K562 (cell line): ENCODE measurements at regions not wholly inside any gene's neighbourhood (a gene's known extent, or its start where the extent isn't known, plus 50 kb on each side); places are given as distances from the start of the nearest gene placed in this dataset.

ENCODE experiments used
- CXXC5 ChIP-seq: fragments of 250-450 bp; sonication (Bioruptor Pico); IDR thresholded peaks from 2 replicates; pipeline ENCODE4 v1.8.0; 2022; ENCODE audit warnings: inconsistent platforms, mild to moderate bottlenecking, moderate library complexity
- ELF2 ChIP-seq: fragments of 250-450 bp; sonication (Bioruptor Pico); IDR thresholded peaks from 2 replicates; pipeline ENCODE4 v1.5.0; 2021; ENCODE audit warnings: mild to moderate bottlenecking
- FOXA3 ChIP-seq, 2 experiments: fragments of 450-650 bp in 1 of 2; sonication (generic) in 1 of 2; formaldehyde crosslinking; IDR thresholded peaks in 1 of 2; conservative IDR thresholded peaks in 1 of 2; 2 replicates each; pipeline versions ENCODE4 v1.4.0 to v1.8.0; 2020 to 2022; ENCODE audit warnings: mild to moderate bottlenecking in 2 of 2, missing genetic modification reagents in 1 of 2
- FOXK2 ChIP-seq, 2 experiments: fragments of 450-650 bp; IDR thresholded peaks in 1 of 2; conservative IDR thresholded peaks in 1 of 2; 2 replicates each; pipeline ENCODE4 v1.6.1; 2016; ENCODE audit warnings: low read depth in 2 of 2, mild to moderate bottlenecking in 1 of 2
- GTF3C2 ChIP-seq: IDR thresholded peaks from 3 replicates; pipeline ENCODE4 v1.6.1; 2011; ENCODE audit warnings: borderline replicate concordance, mild to moderate bottlenecking, moderate library complexity; ENCODE audit not compliant: insufficient read length; ENCODE audit errors: extremely low read depth
- HDAC6 ChIP-seq: IDR thresholded peaks from 2 replicates; pipeline ENCODE4 v1.6.1; 2012; ENCODE audit warnings: low read depth, mild to moderate bottlenecking, control low read depth, inconsistent platforms, low read length, moderate library complexity
- KAT7 ChIP-seq: sonication (generic); formaldehyde crosslinking; IDR thresholded peaks from 2 replicates; pipeline ENCODE4 v1.8.0; 2022; ENCODE audit warnings: missing genetic modification reagents, mild to moderate bottlenecking, borderline replicate concordance
- MTA1 ChIP-seq: fragments of 450-650 bp; IDR thresholded peaks from 2 replicates; pipeline ENCODE4 v1.6.1; 2017; ENCODE audit warnings: borderline replicate concordance
- POLR2A ChIP-seq: fragments of 450-650 bp; conservative IDR thresholded peaks from 2 replicates; pipeline ENCODE4 v1.6.1; 2016
- RBFOX2 ChIP-seq: fragments of 200-400 bp; formaldehyde crosslinking; IDR thresholded peaks from 2 replicates; pipeline ENCODE4 v1.6.1; 2017; ENCODE audit warnings: low read depth, mild to moderate bottlenecking, low read length, moderate library complexity
- SLC30A9 ChIP-seq: fragments of 250-450 bp; sonication (Bioruptor Pico); IDR thresholded peaks from 2 replicates; pipeline ENCODE4 v1.8.0; 2022; ENCODE audit warnings: mild to moderate bottlenecking, moderate library complexity
- STAG1 ChIP-seq: sonication (generic); formaldehyde crosslinking; IDR thresholded peaks from 2 replicates; pipeline ENCODE4 v1.5.0; 2020; ENCODE audit warnings: missing genetic modification reagents, borderline replicate concordance
- UBTF ChIP-seq, 2 experiments: IDR thresholded peaks; 2 replicates each; pipeline ENCODE4 v1.6.1; 2012; ENCODE audit warnings: improper control_type of control experiment in 2 of 2, low read depth in 2 of 2, low read length in 2 of 2, borderline replicate concordance in 1 of 2
- ZNF785 ChIP-seq: fragments of 250-450 bp; sonication (Bioruptor Pico); IDR thresholded peaks from 2 replicates; pipeline ENCODE4 v1.4.0; 2020; ENCODE audit warnings: mild to moderate bottlenecking
- TF ChIP-seq, protein P1 (sequence below): sonication (generic); formaldehyde crosslinking; IDR thresholded peaks from 2 replicates; pipeline ENCODE4 v1.8.0; 2022; ENCODE audit warnings: mild to moderate bottlenecking, missing genetic modification reagents, borderline replicate concordance
- TF ChIP-seq, protein P2 (sequence below): fragments of 450-650 bp; IDR thresholded peaks from 2 replicates; pipeline ENCODE4 v1.7.1; 2018; ENCODE audit warnings: mild to moderate bottlenecking, low read depth; ENCODE audit not compliant: partially characterized antibody

- no peak for TF ChIP-seq SLC30A9 (CRISPR knock-in tag)
- no peak for TF ChIP-seq MTA1
- TF ChIP-seq, protein P1, sequence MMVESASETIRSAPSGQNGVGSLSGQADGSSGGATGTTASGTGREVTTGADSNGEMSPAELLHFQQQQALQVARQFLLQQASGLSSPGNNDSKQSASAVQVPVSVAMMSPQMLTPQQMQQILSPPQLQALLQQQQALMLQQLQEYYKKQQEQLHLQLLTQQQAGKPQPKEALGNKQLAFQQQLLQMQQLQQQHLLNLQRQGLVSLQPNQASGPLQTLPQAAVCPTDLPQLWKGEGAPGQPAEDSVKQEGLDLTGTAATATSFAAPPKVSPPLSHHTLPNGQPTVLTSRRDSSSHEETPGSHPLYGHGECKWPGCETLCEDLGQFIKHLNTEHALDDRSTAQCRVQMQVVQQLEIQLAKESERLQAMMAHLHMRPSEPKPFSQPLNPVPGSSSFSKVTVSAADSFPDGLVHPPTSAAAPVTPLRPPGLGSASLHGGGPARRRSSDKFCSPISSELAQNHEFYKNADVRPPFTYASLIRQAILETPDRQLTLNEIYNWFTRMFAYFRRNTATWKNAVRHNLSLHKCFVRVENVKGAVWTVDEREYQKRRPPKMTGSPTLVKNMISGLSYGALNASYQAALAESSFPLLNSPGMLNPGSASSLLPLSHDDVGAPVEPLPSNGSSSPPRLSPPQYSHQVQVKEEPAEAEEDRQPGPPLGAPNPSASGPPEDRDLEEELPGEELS (CRISPR knock-in tag), result no peak
- no peak for TF ChIP-seq FOXK2 (conservative IDR thresholded peaks at IDR 0.05 in 1 of 2, IDR thresholded peaks at IDR 0.05 in 1 of 2; ENCODE audit: low read depth in 2 of 2)
- TF ChIP-seq GTF3C2, result no peak
- TF ChIP-seq POLR2A, result no peak
- TF ChIP-seq HDAC6, result no peak
- TF ChIP-seq KAT7 (CRISPR knock-in tag), result no peak
- no peak for TF ChIP-seq ZNF785
- no peak for TF ChIP-seq UBTF (IDR thresholded peaks at IDR 0.05; ENCODE audit: borderline replicate concordance in 1 of 2, low read depth in 2 of 2, low read length in 2 of 2)
- TF ChIP-seq ELF2, result no peak
- no peak for TF ChIP-seq RBFOX2
- TF ChIP-seq STAG1 (CRISPR knock-in tag), result no peak
- no peak for TF ChIP-seq FOXA3 (CRISPR knock-in tag; conservative IDR thresholded peaks at IDR 0.05 in 1 of 2, IDR thresholded peaks at IDR 0.05 in 1 of 2)
- TF ChIP-seq CXXC5 (CRISPR knock-in tag), result no peak
- TF ChIP-seq, protein P2, sequence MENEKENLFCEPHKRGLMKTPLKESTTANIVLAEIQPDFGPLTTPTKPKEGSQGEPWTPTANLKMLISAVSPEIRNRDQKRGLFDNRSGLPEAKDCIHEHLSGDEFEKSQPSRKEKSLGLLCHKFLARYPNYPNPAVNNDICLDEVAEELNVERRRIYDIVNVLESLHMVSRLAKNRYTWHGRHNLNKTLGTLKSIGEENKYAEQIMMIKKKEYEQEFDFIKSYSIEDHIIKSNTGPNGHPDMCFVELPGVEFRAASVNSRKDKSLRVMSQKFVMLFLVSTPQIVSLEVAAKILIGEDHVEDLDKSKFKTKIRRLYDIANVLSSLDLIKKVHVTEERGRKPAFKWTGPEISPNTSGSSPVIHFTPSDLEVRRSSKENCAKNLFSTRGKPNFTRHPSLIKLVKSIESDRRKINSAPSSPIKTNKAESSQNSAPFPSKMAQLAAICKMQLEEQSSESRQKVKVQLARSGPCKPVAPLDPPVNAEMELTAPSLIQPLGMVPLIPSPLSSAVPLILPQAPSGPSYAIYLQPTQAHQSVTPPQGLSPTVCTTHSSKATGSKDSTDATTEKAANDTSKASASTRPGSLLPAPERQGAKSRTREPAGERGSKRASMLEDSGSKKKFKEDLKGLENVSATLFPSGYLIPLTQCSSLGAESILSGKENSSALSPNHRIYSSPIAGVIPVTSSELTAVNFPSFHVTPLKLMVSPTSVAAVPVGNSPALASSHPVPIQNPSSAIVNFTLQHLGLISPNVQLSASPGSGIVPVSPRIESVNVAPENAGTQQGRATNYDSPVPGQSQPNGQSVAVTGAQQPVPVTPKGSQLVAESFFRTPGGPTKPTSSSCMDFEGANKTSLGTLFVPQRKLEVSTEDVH, result no peak
Observed at GRCh38 chr2:9145109-9145751, 61.4 kb upstream of the ASAP2 start (continued).
